ENCODE measurements at regions not wholly inside any gene's neighbourhood (a gene's known extent, or its start where the extent isn't known, plus 50 kb on each side); places are given as distances from the start of the nearest gene placed in this dataset.
A peak's percentile ranks its signal among the peaks of the same experiment; 100 is the strongest.

DNA sequence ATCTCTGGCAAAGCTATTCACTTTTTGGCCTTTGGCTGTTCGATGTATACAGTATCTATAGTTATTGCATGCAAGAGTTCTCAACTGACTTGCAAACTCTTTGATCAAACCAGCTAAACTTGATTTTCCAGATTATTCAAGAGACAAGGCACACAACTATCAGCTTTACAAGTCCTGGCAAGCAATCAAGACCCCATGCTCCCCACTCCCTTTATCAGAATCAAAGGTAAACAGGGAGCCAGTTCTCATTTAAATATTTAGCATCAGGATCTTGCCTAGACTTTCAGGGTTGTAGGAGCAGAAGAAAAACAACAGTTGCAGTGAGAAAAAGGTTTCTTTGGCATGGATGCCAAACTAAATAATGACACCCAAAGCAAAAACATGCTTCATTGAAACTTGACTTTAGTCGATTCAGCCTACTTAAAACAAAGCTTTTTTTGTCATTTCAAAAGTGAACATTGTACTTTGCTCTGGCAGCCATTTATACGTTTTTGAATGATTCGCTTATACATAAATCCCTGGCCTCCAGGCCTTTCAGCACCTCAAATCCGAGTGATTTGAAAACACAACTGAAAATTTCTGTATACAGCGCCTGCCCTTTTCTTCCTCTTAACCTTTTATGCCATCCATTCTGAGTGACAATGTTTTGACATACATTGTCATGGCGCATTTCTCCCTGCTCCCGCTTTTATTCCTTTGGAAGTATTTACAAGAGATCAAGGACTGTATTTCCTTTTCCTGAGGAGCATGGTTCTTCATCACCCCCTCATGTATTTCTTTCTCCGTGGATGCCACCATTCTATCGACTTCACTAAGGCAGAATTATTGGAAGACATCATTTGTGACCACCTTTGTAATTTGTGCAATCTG lies 340.8 kb downstream of the KLF5 start:
- peak; percentile 64 for DNase-seq (ENCODE audit: low read depth, low spot score)
- in situ Hi-C loops (cut with HindIII; ENCODE audit: low pct_unique_long_range_greater_than_20kb, low sequenced_read_pairs) = no loop called here

DNA sequence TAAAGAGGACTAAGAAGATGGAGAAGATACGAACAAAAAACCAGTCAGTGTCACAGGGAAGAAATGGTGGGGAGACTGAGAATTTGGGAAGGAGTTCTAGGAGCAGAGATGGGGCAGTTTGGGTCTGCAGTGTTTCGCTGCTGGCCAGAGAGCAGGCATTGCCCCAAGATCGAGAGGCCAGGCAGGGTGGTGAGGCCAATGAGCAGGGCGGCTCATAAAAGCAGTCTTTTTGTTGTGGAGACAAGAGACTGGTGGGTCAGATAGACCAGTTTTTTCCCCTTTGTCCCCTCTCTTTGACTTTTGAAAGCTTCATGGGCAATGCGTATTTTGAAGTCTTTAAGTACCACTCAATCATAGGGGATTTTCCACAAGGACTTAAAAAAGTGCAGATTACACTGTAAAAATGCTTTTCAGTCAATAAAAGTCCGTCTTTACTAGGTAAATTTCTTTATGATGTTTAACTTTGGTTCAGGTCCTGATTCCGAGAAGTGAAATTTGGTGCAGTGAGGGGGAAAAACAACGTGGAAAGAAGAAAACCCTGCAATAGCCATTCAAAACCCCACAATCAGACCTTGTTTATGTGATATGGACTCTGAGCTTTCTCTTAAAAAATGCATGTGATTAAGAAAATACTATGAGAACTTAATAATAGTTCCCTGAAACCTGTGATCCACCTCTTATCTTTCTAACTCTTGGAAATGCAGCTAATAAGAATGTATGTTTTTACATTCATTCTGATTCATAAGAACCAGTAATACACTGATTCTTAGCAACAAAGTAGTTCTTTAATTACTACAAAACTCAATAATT lies 338.9 kb downstream of the KLF5 start:
- in situ Hi-C loops (cut with HindIII; ENCODE audit: low pct_unique_long_range_greater_than_20kb, low sequenced_read_pairs) = no loop called here
- no peak for DNase-seq (ENCODE audit: low read depth, low spot score)

DNA sequence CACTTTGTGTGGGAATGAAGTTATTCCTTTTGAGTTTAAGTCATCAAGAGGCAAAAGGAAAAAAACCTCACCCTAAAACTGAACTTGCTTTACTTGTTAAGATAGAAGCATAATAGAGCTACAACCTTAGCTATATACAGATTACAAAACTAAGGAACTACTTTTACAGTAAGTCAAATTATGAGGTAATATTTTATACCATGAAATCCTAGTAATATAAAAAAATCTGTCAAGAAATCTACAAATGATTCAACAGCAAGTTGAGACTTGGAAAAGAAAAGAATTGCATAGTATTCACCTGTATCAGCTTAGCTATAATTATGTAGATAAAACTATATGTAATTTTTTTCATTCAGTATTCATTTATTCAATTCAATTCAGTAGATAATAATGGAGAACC lies 335.3 kb downstream of the KLF5 start:
- in situ Hi-C loops (cut with HindIII; ENCODE audit: low pct_unique_long_range_greater_than_20kb, low sequenced_read_pairs) = no loop called here

DNA sequence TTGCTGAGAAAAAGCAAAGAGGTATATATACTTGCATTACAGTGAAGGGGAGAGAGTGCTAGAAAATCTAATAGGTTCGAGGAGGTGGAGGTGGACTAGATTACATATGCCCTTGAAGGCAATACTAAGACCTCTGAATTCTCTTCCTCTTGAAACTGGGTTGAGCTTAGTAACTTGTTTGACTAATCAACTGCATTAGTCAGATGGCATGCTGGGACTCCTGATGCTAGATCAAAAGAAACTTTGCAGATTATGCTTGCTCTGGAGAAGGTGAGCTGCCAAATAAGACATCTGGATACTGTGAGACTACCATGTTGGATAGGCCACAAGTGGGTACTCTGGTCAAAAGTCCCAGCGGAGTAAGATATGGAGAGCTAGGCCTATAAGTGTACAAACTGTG lies 331.3 kb downstream of the KLF5 start:
- DNase-seq (ENCODE audit: low read depth, low spot score) = no peak
- in situ Hi-C loops (cut with HindIII; ENCODE audit: low pct_unique_long_range_greater_than_20kb, low sequenced_read_pairs) = no loop called here

More for the DNA sequence above, 335.3 kb downstream of the KLF5 start:
- no peak for DNase-seq (ENCODE audit: low read depth, low spot score)

DNA sequence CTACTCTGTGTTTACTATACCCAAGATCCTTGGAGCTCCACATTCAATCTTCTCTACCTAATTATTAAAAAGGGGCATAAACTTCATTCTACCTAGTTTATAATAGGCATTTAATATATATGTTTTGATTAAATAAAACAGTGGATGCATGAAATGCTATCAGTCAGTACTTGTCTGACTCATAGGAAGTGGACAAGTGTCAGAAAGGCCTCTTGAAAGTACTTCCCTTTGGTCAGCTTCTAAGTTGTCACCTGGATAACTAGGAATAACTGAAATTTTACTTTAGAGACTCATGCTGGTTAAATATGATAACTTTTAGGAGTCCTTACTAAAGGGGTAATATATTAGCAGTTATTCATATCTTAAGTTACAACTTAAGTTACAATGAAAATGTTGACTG lies 329.8 kb downstream of the KLF5 start:
- in situ Hi-C loops (cut with HindIII; ENCODE audit: low pct_unique_long_range_greater_than_20kb, low sequenced_read_pairs) = no loop called here
- DNase-seq (ENCODE audit: low read depth, low spot score) = no peak

DNA sequence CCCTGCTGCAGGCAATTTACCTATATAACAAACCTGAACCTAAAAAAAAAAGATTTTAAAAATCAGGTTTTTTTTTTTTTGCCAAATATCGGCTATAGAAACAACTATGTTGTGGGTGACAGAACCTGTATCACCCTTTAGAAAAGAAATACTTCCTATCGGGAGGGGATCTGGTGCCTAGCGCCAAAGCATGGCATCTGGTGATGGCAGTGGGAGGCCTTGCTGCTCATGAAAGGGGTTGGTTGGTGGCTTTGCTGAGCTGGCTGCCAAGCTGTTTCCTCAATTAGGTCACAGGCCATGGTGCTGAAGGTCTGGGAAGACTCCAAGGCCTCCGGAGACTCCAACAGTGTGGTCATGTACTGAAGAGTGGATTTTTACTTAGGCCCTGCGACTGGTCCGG lies 328.5 kb downstream of the KLF5 start:
- no peak for DNase-seq (ENCODE audit: low read depth, low spot score)
- in situ Hi-C loops (cut with HindIII; ENCODE audit: low pct_unique_long_range_greater_than_20kb, low sequenced_read_pairs) = no loop called here

DNA sequence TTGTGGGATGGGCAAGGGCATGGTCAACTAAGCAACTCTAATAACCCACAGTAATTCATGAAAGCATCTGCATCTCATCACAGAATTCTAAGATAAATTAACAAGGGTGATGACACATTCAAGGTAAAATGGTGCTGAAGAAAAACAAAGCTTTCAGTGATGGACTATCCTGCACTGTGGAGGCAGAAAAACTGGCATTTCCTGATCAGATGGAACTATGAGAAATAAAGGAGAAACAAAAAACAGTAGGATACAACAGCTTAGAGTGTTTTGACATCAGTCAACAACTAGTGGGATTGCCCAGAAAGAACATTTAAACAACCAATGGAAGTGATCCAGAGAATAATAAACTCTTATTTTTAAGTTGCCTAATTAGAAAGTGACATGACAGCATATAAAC lies 327.0 kb downstream of the KLF5 start:
- in situ Hi-C loops (cut with HindIII; ENCODE audit: low pct_unique_long_range_greater_than_20kb, low sequenced_read_pairs) = no loop called here

DNA sequence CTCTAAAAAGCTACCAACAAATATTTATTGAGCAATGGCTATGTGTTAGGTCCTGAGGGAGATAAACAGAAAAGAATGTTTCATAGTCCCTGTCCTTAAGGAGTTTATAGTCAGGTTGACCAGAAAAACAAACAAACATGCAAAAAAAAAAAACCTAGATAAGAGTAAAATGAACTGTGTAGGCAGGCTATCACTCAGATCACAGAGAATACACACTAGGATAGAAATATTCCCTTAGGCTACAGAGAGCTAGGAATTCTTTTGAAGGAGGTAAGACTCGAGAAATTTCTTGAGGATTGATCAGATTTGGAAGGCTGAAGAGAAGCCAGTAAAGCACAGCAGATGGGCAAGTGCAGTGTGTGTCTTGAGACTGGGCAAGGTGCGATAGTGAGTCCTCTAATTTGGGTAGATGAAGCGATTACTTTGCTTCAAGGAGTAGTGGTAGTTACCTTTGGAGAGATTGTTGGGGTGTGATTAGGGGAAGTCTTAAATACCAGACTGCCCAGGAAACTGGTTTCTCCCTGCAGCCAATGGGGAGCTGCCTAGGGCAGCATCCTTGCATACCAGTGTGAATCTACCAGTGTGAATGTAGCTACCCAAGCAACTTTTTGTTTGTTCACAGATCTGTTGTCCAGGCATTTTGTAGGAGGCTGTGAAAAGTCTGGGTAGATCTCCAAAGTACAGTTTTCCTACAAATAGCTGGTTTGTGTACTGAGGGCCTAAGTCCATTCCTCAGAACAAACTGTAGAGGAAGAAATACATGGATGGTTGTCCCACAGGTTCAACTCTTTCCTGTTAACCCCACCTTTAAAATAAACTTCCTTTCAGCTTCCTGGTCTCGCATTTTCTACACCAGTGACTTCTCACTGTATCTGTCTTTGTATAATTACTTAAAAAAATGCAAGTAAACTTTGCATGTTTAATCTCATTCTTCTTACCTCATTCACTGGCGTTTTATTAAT lies 314.1 kb downstream of the KLF5 start:
- in situ Hi-C loops (cut with HindIII; ENCODE audit: low pct_unique_long_range_greater_than_20kb, low sequenced_read_pairs) = no loop called here
- no peak for DNase-seq (ENCODE audit: low read depth, low spot score)

More for the DNA sequence above, 327.0 kb downstream of the KLF5 start:
- DNase-seq (ENCODE audit: low read depth, low spot score) = no peak

DNA sequence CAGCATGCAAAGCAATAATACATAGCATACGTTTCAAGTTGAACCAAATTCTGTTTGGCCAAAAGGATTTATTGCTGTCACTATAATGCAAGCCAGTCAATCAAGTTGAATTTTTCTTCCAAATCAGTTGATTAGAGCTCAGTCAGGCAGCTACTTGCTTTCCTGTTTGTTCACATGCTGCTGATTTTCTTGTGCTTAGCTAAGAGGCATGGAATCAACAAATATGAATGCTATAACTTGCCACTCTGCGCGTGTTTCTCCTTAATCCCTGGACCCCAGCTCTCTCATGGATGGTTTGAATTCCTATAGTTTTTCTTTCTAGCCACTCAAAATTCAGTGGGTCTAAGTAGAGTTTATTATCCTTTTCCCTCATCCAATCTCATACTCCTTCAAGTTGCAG lies 311.3 kb downstream of the KLF5 start:
- in situ Hi-C loops (cut with HindIII; ENCODE audit: low pct_unique_long_range_greater_than_20kb, low sequenced_read_pairs) = no loop called here
- no peak for DNase-seq (ENCODE audit: low read depth, low spot score)

DNA sequence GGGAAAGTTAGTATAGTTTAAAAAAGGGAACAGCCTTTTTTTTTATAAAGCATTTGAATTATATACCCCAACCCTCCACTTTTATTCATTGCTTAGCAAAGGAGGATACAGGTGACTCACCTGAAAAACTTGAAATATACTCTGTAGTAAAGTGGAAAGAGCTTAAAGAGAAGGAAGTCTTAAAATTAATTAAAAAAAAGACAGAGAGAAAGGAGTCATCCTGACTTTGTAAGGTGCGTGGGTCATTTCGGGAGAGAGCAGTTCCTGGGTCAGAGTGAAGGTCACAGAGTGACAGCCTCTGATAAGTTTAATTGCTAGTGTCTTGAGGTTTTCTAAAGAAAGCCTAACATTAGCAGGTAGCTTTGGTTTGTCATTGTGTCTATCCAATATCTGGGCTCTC lies 310.3 kb downstream of the KLF5 start:
- in situ Hi-C loops (cut with HindIII; ENCODE audit: low pct_unique_long_range_greater_than_20kb, low sequenced_read_pairs) = no loop called here
- no peak for DNase-seq (ENCODE audit: low read depth, low spot score)

DNA sequence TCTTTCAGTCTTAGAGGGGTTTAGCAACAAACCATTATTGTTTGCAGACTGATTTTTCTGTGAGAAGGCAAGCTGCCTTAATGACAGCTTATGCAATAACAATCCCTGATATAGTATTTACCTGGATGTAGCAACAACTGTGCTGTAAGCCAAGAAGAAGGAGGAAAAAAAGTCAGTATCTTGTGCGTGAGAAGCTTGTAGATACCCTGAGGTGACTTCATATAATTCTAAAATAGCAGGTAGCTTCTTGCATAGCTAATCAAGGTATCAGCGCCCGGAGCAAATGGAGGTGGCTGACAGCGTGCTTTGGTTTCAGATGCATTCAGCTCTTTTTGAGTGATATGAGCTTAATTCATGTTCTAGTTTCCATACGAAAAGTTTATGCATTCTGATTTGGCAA lies 309.8 kb downstream of the KLF5 start:
- no peak for DNase-seq (ENCODE audit: low read depth, low spot score)

DNA sequence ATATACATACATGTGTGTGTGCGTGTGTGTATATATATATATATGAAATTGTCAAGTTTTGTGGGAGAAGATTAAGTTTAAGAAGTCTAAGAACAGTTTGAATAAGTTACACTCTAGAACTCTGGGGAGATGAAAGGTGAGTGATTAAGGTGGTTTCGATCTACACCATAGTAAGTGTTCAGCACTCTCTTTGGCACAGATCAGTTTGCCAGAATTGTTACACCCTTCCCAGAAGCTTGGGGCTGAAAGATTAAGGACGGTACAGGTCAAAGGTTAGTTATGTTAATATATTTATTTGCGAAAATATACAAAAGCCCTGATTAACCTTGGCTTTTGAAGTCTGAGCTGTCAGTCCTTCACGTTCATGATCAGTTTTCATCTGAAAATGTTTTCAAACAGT lies 309.1 kb downstream of the KLF5 start:
- DNase-seq (ENCODE audit: low read depth, low spot score) = no peak
- in situ Hi-C loops (cut with HindIII; ENCODE audit: low pct_unique_long_range_greater_than_20kb, low sequenced_read_pairs) = no loop called here

More for the DNA sequence above, 309.8 kb downstream of the KLF5 start:
- in situ Hi-C loops (cut with HindIII; ENCODE audit: low pct_unique_long_range_greater_than_20kb, low sequenced_read_pairs) = no loop called here

DNA sequence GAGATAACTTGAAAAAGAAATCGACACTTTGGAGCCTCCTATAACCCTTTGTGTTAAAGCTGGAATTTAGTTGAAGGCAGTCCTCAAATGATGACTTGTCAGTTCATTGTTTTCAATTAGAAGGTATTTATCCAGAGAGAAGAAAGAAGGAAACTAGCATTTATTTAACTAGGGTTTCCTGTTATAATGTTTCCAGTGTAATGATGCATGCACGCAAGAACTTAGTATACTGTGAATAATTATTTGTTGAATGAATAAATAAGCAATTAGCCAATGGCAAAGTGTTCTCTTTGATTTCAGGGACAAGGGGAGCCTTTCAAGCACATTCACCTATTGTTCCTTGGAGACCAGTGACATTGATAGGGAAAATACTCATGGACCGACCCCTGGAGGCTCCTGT lies 307.4 kb downstream of the KLF5 start:
- DNase-seq (ENCODE audit: low read depth, low spot score) = no peak
- in situ Hi-C loops (cut with HindIII; ENCODE audit: low pct_unique_long_range_greater_than_20kb, low sequenced_read_pairs) = no loop called here

DNA sequence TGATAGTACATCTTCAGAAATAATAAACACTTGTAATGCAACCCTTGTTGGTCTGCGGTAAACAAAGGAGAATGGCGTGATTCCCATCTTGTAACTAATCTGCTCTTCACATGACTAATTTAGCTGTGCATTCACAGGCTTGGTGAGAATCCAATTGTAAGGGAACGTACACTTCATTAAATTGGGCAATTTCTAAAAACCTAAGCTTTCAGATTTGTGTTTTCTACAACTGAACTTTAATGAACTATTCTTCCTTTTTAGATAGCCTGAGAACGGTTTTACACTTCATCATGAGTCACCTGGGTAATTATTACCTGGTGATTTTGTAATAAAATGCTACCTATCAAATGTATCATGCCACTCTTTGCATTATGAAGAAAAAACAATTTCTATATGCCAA lies 306.9 kb downstream of the KLF5 start:
- no peak for DNase-seq (ENCODE audit: low read depth, low spot score)
- in situ Hi-C loops (cut with HindIII; ENCODE audit: low pct_unique_long_range_greater_than_20kb, low sequenced_read_pairs) = no loop called here

DNA sequence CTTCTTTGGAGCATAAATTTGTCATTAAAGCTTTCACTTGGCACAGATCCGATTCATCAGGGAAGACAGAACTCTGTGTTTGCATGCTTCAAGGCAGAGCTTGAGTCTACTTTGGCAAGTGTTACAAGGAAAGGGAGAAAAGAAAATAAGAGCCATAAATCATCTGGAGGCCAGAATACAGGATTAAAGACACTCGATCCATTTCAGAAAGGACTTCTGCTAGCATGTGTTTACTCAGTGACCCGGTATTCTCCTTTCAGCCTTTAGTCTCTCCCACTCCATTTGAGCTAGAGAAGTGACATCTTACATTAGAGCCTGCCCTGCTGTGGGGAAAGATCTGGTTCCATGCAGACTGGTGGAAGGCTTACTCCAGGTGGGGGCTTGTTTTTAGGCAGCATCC lies 306.4 kb downstream of the KLF5 start:
- DNase-seq (ENCODE audit: low read depth, low spot score) = no peak

DNA sequence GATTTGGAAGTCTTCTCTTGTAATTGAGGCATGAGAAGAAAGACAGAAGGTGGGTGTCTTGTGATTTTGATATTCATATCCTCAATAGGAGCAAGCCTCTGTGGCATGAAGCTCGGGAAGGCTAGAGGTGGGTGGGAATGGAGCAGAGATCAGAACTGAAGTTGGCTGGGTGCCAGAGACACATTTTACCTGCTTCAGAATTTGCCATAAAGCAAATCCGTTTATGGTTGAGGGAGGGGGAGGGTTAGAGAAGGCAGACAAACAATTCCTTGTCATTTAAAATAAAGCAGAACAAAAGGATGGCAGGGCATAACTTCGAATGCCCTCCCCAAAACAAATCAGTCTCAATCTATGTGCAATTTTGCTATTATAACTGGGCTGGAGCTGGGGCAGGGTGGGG lies 305.9 kb downstream of the KLF5 start:
- in situ Hi-C loops (cut with HindIII; ENCODE audit: low pct_unique_long_range_greater_than_20kb, low sequenced_read_pairs) = no loop called here
- DNase-seq (ENCODE audit: low read depth, low spot score) = no peak

More for the DNA sequence above, 306.4 kb downstream of the KLF5 start:
- in situ Hi-C loops (cut with HindIII; ENCODE audit: low pct_unique_long_range_greater_than_20kb, low sequenced_read_pairs) = no loop called here

DNA sequence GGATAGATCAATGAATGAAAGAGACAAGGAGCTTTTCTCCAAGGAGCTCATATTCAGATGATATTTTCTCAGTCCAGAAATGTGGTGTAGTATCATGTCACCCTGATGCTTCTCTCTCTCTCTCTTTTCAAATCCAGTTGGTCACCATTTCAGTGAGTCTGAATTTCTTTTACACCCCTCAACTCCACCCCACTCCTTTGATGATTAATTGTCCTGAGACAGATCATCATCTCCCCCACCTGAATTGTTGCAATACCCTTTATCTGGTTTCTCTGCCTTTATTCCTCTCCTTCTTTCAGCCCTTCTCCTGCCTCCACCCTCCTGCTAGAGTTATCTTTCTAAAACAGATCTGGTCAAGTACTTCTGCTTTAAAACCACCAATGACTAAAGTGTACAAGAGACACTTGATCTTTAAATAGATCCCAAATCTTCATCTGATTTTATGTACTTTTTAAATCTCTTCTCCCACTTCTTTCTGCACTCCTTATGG lies 299.8 kb downstream of the KLF5 start:
- in situ Hi-C loops (cut with HindIII; ENCODE audit: low pct_unique_long_range_greater_than_20kb, low sequenced_read_pairs) = no loop called here
- no peak for DNase-seq (ENCODE audit: low read depth, low spot score)

DNA sequence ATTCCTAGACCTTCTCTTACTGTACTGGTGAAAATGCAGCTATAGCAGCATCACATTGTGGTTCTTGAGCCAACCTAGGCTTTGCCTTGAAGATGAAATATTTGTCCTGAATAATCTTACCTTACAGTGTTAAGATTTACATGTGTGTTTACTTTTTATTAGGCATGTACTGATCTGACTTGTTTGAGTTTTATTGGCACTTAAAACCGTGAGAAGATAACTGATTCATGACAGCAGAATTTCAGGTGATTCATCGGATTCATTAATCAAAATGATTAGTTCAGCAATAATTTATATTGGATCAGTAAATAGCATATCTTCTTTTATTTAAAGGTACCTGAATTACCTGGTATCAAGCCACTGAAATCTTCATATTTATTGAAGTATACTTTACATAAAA lies 296.3 kb downstream of the KLF5 start:
- in situ Hi-C loops (cut with HindIII; ENCODE audit: low pct_unique_long_range_greater_than_20kb, low sequenced_read_pairs) = no loop called here
- DNase-seq (ENCODE audit: low read depth, low spot score) = no peak
